ENCODE measurements at regions not wholly inside any gene's neighbourhood (a gene's known extent, or its start where the extent isn't known, plus 50 kb on each side); places are given as distances from the start of the nearest gene placed in this dataset.

- TF ChIP-seq CTCF (IDR thresholded peaks at IDR 0.05) = no peak
- no peak for TF ChIP-seq EP300 (IDR thresholded peaks at IDR 0.05)
- no peak for TF ChIP-seq POLR2AphosphoS5 (IDR thresholded peaks at IDR 0.05)
- TF ChIP-seq POLR2A (IDR thresholded peaks at IDR 0.05) = no peak
- Histone ChIP-seq H3K4me3 (no peak overlapping the region), H3K27ac (peak overlapping the region in 1 of 4 donors; percentile 46), H3K4me1 (peaks cover 0 to 19% (median 0%) of the 10 kb centered on the region in 3 donors), H3K36me3 (no peaks in the 10 kb centered on the region), H3K9me3 (no peaks in the 10 kb centered on the region), H3K27me3 (no peaks in the 10 kb centered on the region)
- no peak for ATAC-seq
- 11 to 19% methylated on average over 3 of the region's 3 CpGs for WGBS, 2 donors (ENCODE audit: low coverage in 1 of 2)
Measured at GRCh38 chr2:41420219-41420618, 627.6 kb upstream of the PKDCC start.

GRCh38 chr2:41420872-41421271 lies 626.9 kb upstream of the PKDCC start:
- WGBS, 2 donors (ENCODE audit: low coverage in 1 of 2) = 38 to 60% methylated on average over 1 of the region's 1 CpG

GRCh38 chr2:41431756-41432155 lies 616.1 kb upstream of the PKDCC start:
- no peak for ATAC-seq
- Histone ChIP-seq H3K9me3 (peaks cover 0 to 5% (median 0%) of the 10 kb centered on the region in 3 donors), H3K4me3 (no peak overlapping the region), H3K4me1 (no peaks in the 10 kb centered on the region), H3K27ac (no peak overlapping the region), H3K36me3 (no peaks in the 10 kb centered on the region), H3K27me3 (no peaks in the 10 kb centered on the region)
- TF ChIP-seq POLR2A (IDR thresholded peaks at IDR 0.05) = no peak
- TF ChIP-seq POLR2AphosphoS5 (IDR thresholded peaks at IDR 0.05) = no peak
- TF ChIP-seq CTCF (IDR thresholded peaks at IDR 0.05) = no peak
- no peak for TF ChIP-seq EP300 (IDR thresholded peaks at IDR 0.05)
- WGBS, 2 donors (ENCODE audit: low coverage in 1 of 2) = 9 to 32% methylated on average over 2 of the region's 2 CpGs

More at GRCh38 chr2:41420872-41421271, 626.9 kb upstream of the PKDCC start:
- H3K4me1 ChIP-seq = peaks cover 0 to 19% (median 0%) of the 10 kb centered on the region in 3 donors
- no peaks in the 10 kb centered on the region for H3K27me3 ChIP-seq
- no peak overlapping the region for H3K4me3 ChIP-seq
- H3K9me3 ChIP-seq = no peaks in the 10 kb centered on the region
- H3K27ac ChIP-seq = no peak overlapping the region
- H3K36me3 ChIP-seq = no peaks in the 10 kb centered on the region
- ATAC-seq = no peak
- TF ChIP-seq POLR2A (IDR thresholded peaks at IDR 0.05) (no peak), CTCF (IDR thresholded peaks at IDR 0.05) (no peak), EP300 (IDR thresholded peaks at IDR 0.05) (no peak), POLR2AphosphoS5 (IDR thresholded peaks at IDR 0.05) (no peak)

- Histone ChIP-seq H3K4me3 (no peak overlapping the region), H3K27ac (no peak overlapping the region), H3K9me3 (peaks cover 0 to 10% (median 0%) of the 10 kb centered on the region in 3 donors), H3K27me3 (no peaks in the 10 kb centered on the region), H3K36me3 (no peaks in the 10 kb centered on the region), H3K4me1 (no peaks in the 10 kb centered on the region)
- WGBS, 2 donors (ENCODE audit: low coverage in 1 of 2) = 100% methylated on average over 1 of the region's 1 CpG
- no peak for ATAC-seq
- TF ChIP-seq EP300 (IDR thresholded peaks at IDR 0.05) (no peak), POLR2AphosphoS5 (IDR thresholded peaks at IDR 0.05) (no peak), POLR2A (IDR thresholded peaks at IDR 0.05) (no peak), CTCF (IDR thresholded peaks at IDR 0.05) (no peak)
Measured at GRCh38 chr2:41432459-41432858, 615.4 kb upstream of the PKDCC start.

GRCh38 chr2:41434991-41435390 lies 612.8 kb upstream of the PKDCC start:
- WGBS, 2 donors (ENCODE audit: low coverage in 1 of 2) = 87 to 91% methylated on average over 2 to 3 of the region's 3 CpGs
- no peaks in the 10 kb centered on the region for H3K4me1 ChIP-seq
- no peak for ATAC-seq
- no peak for TF ChIP-seq POLR2AphosphoS5 (IDR thresholded peaks at IDR 0.05)
- no peaks in the 10 kb centered on the region for H3K36me3 ChIP-seq
- H3K27me3 ChIP-seq = no peaks in the 10 kb centered on the region
- H3K27ac ChIP-seq = no peak overlapping the region
- no peak overlapping the region for H3K4me3 ChIP-seq
- H3K9me3 ChIP-seq = peaks cover 0 to 10% (median 0%) of the 10 kb centered on the region in 3 donors
